Ovary (tissue), 7 donors: ENCODE measurements at regions not wholly inside any gene's neighbourhood (a gene's known extent, or its start where the extent isn't known, plus 50 kb on each side); places are given as distances from the start of the nearest gene placed in this dataset.

Experiments
- DNase-seq, 5 donors: peaks; one replicate each; pipeline ENCODE4 v3.0.0-alpha.2; 2019 to 2020
- H3K27ac ChIP-seq, 2 donors: fragments of 200-600 bp; one replicate each; pipeline versions ENCODE4 v1.5.1 to v1.8.0; 2019 to 2022
- H3K27me3 ChIP-seq: fragments of 200-600 bp; one replicate; pipeline ENCODE4 v1.8.0; 2022
- H3K36me3 ChIP-seq: fragments of 200-600 bp; sonication (generic); one replicate; pipeline ENCODE4 v1.5.1; 2019
- H3K4me1 ChIP-seq: one replicate; pipeline ENCODE4 v1.8.1; 2013; ENCODE audit warnings: mild to moderate bottlenecking, moderate library complexity; ENCODE audit not compliant: insufficient read depth
- H3K4me3 ChIP-seq: fragments of 200-600 bp; sonication (generic); one replicate; pipeline ENCODE4 v1.5.1; 2017
- H3K9me3 ChIP-seq, 2 donors: fragments of 200-600 bp in 1 of 2; sonication (generic) in 1 of 2; one replicate each; pipeline versions ENCODE4 v1.5.1 to v1.8.1; 2013 to 2019; ENCODE audit warnings: mild to moderate bottlenecking in 1 of 2, moderate library complexity in 1 of 2
- EP300 ChIP-seq: sonication (generic); formaldehyde crosslinking; IDR thresholded peaks from one replicate; pipeline ENCODE4 v1.6.1; 2017; ENCODE audit warnings: antibody characterized with exemption
- POLR2A ChIP-seq: fragments of 450-650 bp; IDR thresholded peaks from one replicate; pipeline ENCODE4 v1.6.1; 2017; ENCODE audit warnings: antibody characterized with exemption, mild to moderate bottlenecking, moderate library complexity
- WGBS, 3 donors: extraction: QIAGEN DNeasy Blood & Tissue Kit in 1 of 3; methylation state at CpG; one replicate each; pipeline versions ENCODE4 v1.1.5 to v1.1.7; 2013 to 2017; 5-methylcytosine and 5-hydroxymethylcytosine counted together
- intact Hi-C, 4 donors: fragments of 100-400 bp; cut with DNase I; formaldehyde crosslinking; loops; one replicate each; pipeline versions ENCODE4 v1.11.0 to v1.15.1; 2022 to 2023
- TF ChIP-seq, protein P1 (sequence below), 3 donors: fragments of 450-650 bp in 2 of 3; fragments of 200-600 bp in 1 of 3; IDR thresholded peaks; one replicate each; pipeline versions ENCODE4 v1.5.1 to v1.8.0; 2016 to 2022; ENCODE audit warnings: antibody characterized with exemption in 3 of 3, mild to moderate bottlenecking in 1 of 3
- donor health status: DM: no; HTN: no; CAD: no; lungs with moderate emphysema.
- donor health status: DM: no; HTN: no; CAD: no.
- donor health status: Bipolar disorder and iron deficiency.
- donor health status: DM: no; HTN: no; CAD: no.
- donor health status: DM: yes; HTN: yes; CAD: no.

- H3K9me3 ChIP-seq: no peaks in the 10 kb centered on the region
- H3K27me3 ChIP-seq: no peaks in the 10 kb centered on the region
- 40 to 51% (median 48%) methylated on average over 1 of the region's 1 CpG for WGBS, 3 donors
- no peaks in the 10 kb centered on the region for H3K4me1 ChIP-seq
- no peak overlapping the region for H3K4me3 ChIP-seq
- H3K27ac ChIP-seq: no peak overlapping the region
- intact Hi-C loops: no loop called here
- no peak for DNase-seq
- TF ChIP-seq EP300 (no peak), POLR2A (no peak)
- TF ChIP-seq, protein P1, sequence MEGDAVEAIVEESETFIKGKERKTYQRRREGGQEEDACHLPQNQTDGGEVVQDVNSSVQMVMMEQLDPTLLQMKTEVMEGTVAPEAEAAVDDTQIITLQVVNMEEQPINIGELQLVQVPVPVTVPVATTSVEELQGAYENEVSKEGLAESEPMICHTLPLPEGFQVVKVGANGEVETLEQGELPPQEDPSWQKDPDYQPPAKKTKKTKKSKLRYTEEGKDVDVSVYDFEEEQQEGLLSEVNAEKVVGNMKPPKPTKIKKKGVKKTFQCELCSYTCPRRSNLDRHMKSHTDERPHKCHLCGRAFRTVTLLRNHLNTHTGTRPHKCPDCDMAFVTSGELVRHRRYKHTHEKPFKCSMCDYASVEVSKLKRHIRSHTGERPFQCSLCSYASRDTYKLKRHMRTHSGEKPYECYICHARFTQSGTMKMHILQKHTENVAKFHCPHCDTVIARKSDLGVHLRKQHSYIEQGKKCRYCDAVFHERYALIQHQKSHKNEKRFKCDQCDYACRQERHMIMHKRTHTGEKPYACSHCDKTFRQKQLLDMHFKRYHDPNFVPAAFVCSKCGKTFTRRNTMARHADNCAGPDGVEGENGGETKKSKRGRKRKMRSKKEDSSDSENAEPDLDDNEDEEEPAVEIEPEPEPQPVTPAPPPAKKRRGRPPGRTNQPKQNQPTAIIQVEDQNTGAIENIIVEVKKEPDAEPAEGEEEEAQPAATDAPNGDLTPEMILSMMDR (IDR thresholded peaks at IDR 0.05): no peak
- H3K36me3 ChIP-seq: no peaks in the 10 kb centered on the region
These were observed 141.7 kb downstream of the RFX6 start for GRCh38 chr6:117018771-117019170.

DNA sequence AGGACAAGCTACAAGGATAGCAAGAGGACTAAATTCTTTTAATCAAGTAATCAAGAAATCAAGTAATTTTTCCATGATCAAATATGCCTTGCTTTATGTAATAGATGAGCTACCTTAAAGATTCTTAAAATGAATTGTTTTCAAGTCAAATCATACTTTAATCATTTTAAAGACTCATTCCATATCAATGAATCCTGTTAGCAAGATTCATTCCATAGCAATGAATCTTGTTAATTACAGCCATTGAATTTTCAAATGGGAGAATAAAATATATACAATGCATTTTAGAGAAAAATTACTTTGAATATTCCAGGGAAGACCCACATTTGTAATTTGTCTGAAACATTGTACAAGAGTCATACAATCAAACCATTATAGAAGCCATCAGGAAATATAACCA, 145.7 kb downstream of the RFX6 start:
- no peak for DNase-seq
- no peak for TF ChIP-seq POLR2A
- TF ChIP-seq EP300: no peak
- TF ChIP-seq, protein P1 (IDR thresholded peaks at IDR 0.05): no peak

DNA sequence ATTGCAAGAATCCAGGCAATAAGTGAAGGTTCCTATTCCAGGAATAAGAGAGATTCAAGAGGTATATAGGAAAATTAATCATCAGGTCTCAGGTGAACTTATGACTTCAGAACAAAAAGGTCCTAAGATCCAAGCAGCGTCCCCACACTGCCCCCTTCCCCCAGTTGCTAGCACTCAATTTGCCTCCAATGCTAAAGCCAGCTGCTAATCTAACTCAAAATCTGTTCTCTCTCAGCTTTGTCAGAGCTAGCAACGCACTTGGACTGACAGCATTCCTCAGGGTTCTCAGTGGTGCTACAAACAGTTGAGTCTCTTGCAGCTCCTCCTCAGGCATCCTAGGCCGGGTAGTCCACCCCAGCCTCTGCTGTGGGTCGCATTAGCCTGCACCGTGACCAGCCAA, 148.3 kb downstream of the RFX6 start:
- intact Hi-C loops: no loop called here
- DNase-seq: no peak

More for the DNA sequence above, 145.7 kb downstream of the RFX6 start:
- Histone ChIP-seq H3K36me3 (no peaks in the 10 kb centered on the region), H3K27me3 (no peaks in the 10 kb centered on the region), H3K9me3 (no peaks in the 10 kb centered on the region), H3K4me1 (no peaks in the 10 kb centered on the region), H3K4me3 (no peak overlapping the region), H3K27ac (no peak overlapping the region)
- intact Hi-C loops: no loop called here

GRCh38 chr6:117028256-117028655, 151.2 kb downstream of the RFX6 start:
- no peak overlapping the region for H3K27ac ChIP-seq
- intact Hi-C loops: no loop called here
- no peaks in the 10 kb centered on the region for H3K27me3 ChIP-seq
- DNase-seq: no peak
- 57 to 61% (median 58%) methylated on average over 1 of the region's 1 CpG for WGBS, 3 donors
- H3K4me3 ChIP-seq: no peak overlapping the region
- H3K36me3 ChIP-seq: no peaks in the 10 kb centered on the region
- no peaks in the 10 kb centered on the region for H3K4me1 ChIP-seq
- no peaks in the 10 kb centered on the region for H3K9me3 ChIP-seq
- TF ChIP-seq EP300 (no peak), POLR2A (no peak)
- TF ChIP-seq, protein P1 (IDR thresholded peaks at IDR 0.05): no peak

More for the DNA sequence above, 148.3 kb downstream of the RFX6 start:
- 57 to 69% (median 68%) methylated on average over 5 of the region's 5 CpGs for WGBS, 3 donors
- Histone ChIP-seq H3K27ac (no peak overlapping the region), H3K9me3 (no peaks in the 10 kb centered on the region), H3K4me3 (no peak overlapping the region), H3K27me3 (no peaks in the 10 kb centered on the region), H3K4me1 (no peaks in the 10 kb centered on the region), H3K36me3 (no peaks in the 10 kb centered on the region)
- TF ChIP-seq, protein P1 (IDR thresholded peaks at IDR 0.05): no peak
- TF ChIP-seq EP300: no peak
- TF ChIP-seq POLR2A: no peak

GRCh38 chr6:117034547-117034946, 157.5 kb downstream of the RFX6 start:
- intact Hi-C loops: no loop called here
- TF ChIP-seq EP300 (no peak), POLR2A (no peak)
- TF ChIP-seq, protein P1 (IDR thresholded peaks at IDR 0.05): no peak

More at GRCh38 chr6:117034547-117034946, 157.5 kb downstream of the RFX6 start:
- no peaks in the 10 kb centered on the region for H3K27me3 ChIP-seq
- no peaks in the 10 kb centered on the region for H3K9me3 ChIP-seq
- 66 to 86% (median 80%) methylated on average over 2 of the region's 2 CpGs for WGBS, 3 donors
- H3K27ac ChIP-seq: no peak overlapping the region
- no peak overlapping the region for H3K4me3 ChIP-seq
- H3K4me1 ChIP-seq: no peaks in the 10 kb centered on the region
- no peak for DNase-seq
- H3K36me3 ChIP-seq: no peaks in the 10 kb centered on the region
